ENCODE measurements at regions not wholly inside any gene's neighbourhood (a gene's known extent, or its start where the extent isn't known, plus 50 kb on each side); places are given as distances from the start of the nearest gene placed in this dataset.

- no peak for DNase-seq (ENCODE audit: low read depth in 2 of 2)
These were observed 197.4 kb upstream of the MTPN start for GRCh38 chr7:136174477-136175125.

DNA sequence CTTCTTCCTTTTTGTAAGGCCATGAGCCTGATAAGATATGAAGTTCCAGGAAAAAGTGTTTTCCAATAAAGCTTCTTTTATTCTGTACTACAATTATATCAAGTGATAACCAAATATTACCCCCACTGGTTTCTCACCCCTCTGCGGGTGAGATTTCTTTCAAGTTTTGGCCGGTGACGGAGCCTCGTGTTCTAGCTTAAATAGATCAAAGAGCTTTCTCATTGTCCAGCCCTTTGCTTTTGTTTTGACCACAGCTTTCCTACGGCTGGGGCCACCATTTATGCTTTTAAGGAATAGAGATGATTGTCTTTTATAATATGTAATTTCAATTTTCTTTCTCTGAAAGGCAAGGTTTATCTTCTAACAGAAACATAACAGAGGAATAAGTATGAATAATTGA lies 196.7 kb upstream of the MTPN start:
- no peak for DNase-seq (ENCODE audit: low read depth in 2 of 2)

DNA sequence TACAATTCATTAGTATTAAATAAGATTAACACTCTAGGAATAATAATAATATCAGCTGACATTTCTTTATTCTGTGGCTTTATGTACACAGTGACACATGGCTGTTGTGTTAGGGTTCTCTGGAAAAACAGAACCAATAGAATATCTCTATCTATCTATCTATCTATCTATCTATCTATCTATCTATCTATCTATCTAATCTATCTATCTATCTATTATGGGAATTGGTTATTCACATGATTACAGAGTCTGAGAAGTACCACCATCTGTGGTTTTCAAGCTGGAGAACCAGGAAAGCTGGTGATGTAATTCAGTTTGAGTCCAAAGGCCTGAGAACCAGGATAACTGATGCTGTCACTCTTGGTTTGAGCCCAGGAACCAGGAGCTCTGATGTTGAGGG lies 194.1 kb upstream of the MTPN start:
- no peak for DNase-seq (ENCODE audit: low read depth in 2 of 2)

GRCh38 chr7:136168821-136169220 lies 191.7 kb upstream of the MTPN start:
- no peak for DNase-seq (ENCODE audit: low read depth in 2 of 2)

GRCh38 chr7:136167991-136168390 lies 190.8 kb upstream of the MTPN start:
- no peak for DNase-seq (ENCODE audit: low read depth in 2 of 2)

DNA sequence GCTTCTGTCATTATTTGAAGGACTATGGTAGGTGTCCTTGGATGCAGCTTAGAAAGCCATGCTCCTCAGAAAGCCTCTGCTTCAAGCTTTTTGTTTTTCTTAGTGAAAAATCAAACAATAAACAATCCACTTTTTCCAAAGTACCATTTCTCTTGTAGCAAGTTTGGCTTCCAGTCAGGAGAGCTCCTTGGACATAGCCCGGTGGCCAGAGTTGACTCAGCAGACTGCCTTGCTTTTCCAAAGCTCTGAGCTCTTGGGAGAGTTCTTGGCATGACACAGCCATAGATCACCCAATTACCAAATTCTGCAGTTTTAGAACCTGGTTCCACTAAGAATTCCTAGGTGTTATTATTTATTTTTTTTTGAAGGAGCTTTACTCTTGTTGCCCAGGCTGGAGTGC lies 189.4 kb upstream of the MTPN start:
- no peak for DNase-seq (ENCODE audit: low read depth in 2 of 2)

DNA sequence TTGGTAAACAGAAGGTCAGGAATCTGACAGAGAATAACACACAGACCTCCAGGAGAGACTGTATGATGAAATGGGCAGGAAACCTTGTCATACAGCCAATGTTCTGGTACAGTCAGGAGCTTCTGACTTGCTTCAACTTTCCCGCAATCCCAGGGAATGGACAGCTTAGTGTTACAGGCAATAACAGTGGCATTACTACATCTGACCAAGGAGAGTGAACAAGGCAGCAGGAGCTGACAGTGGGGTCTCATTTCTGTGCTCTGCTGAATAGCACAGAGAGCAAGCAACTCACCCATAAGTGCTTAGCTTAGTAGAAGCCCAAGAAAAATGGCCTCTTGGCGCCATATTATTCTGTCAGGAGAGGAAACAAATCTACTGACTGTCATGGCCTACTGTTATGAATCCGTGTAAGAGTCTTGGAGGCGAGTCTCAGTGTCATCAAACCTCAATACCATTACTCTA lies 186.2 kb upstream of the MTPN start:
- DNase-seq (ENCODE audit: low read depth in 2 of 2) = no peak

DNA sequence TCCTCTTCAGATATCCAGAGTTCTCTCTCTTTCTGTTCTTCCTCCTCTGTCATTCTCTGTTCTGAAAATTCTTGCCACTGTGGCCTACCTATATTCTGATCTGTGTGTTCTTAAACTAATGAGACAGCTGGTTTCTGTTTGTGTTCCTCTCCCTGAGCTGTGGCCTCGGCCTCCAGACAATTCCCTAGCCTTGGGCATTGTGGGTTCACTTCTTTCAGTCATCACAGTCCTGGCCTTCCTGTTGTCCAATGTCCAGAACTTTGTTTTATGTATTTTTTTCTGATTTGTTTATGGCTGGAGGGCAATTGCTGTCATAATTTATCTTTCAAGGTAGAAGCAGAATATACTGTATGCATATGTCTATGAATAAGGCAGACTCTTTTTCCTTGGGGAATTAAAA lies 173.2 kb upstream of the MTPN start:
- DNase-seq (ENCODE audit: low read depth in 2 of 2) = no peak

- no peak for DNase-seq (ENCODE audit: low read depth in 2 of 2)
These were observed 171.8 kb upstream of the MTPN start for GRCh38 chr7:136148920-136149319.

- DNase-seq (ENCODE audit: low read depth in 2 of 2) = no peak
These were observed 169.8 kb upstream of the MTPN start for GRCh38 chr7:136146925-136147324.

DNA sequence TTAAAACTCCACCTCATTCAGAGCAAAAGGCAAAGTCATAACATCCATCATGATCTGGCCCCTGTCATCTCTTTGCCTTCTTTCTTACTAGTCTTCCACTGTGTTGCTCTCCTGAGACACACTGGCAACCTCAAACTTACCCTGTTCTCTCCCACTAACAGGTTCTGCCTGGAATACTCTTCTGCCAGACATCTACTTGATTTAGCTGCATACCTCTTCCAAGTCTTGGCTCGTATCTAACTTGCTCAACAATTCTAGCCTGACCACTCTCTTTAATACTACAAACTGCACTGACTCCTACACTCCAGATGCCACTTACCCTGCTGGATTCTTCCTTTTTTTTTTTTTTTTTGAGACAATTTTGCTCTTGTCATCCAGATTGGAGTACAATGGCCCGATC lies 167.0 kb upstream of the MTPN start:
- DNase-seq (ENCODE audit: low read depth in 2 of 2) = no peak

DNA sequence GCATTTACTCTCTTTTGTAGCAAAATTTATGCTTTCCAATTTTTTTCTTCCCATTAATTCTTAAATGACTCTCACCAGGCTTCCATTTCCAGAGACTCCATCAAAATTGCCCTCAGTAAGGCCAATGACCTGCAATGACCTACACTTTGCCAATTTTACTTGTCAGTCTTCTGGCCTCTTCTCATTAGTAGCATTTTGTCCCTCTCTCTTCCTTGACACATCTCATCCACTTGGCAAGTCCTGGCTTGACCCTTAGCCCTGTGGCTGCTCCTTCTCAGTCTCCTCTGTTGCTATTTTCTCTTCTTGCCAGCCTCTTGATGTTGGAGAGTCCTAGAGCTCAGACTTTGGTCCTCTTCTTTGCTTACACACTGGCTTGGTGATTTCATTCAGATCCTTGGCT lies 166.1 kb upstream of the MTPN start:
- no peak for DNase-seq (ENCODE audit: low read depth in 2 of 2)

DNA sequence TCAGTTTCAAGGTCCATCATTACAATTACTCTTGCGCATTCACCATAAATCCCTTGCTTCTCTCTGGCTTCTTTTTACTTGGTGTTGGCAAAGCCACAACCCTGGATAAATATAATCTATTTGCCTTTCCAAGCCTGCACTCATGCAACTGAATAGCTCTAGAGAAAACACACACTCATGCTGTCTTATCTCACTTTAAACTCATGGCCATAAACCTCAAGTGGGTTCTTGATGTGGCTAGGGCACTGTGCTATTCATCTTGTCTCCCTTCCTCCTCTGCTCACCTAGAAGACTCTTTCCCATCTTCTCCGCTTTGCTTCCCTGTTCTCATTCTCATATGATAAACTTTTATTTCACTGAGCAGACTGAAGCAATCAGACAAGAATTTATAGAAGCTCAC lies 165.4 kb upstream of the MTPN start:
- DNase-seq (ENCODE audit: low read depth in 2 of 2) = no peak

- DNase-seq (ENCODE audit: low read depth in 2 of 2) = no peak
These were observed 163.3 kb upstream of the MTPN start for GRCh38 chr7:136140469-136140868.

GRCh38 chr7:136139417-136139816 lies 162.3 kb upstream of the MTPN start:
- DNase-seq (ENCODE audit: low read depth in 2 of 2) = no peak

GRCh38 chr7:136138991-136139390 lies 161.8 kb upstream of the MTPN start:
- no peak for DNase-seq (ENCODE audit: low read depth in 2 of 2)

DNA sequence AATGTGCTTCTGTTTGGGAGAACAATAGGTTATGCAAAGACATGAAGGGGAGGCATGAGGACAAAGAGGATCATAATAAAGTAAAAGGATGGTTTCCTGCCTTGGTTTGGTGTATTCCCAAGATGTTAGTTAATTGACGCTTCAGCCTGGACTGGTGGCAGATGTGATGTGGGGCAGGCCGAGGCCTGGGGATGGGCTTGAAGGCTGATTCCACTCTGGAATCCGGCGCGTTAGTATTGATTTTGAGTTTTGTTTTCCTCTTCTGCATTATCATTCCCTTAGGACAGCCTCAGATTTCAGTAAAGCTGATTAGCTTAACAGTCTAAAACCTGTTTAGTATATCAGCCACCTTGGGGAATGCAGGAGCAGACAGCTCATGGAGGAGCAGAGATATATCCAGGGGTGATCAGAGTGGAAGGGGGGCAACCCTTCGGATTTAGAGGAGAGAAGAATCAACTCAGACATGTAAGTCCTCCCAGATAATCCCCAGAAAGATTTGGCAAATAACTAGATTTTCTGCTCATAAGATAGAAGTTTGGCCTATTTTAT lies 159.8 kb upstream of the MTPN start:
- no peak for DNase-seq (ENCODE audit: low read depth in 2 of 2)

GRCh38 chr7:136134503-136134902 lies 157.3 kb upstream of the MTPN start:
- peak; percentile 4 to 12 for DNase-seq (ENCODE audit: low read depth in 2 of 2)

- peak; percentile 14 to 22 for DNase-seq (ENCODE audit: low read depth in 2 of 2)
These were observed 156.4 kb upstream of the MTPN start for GRCh38 chr7:136133551-136133950.

- no peak for DNase-seq (ENCODE audit: low read depth in 2 of 2)
These were observed 154.1 kb upstream of the MTPN start for GRCh38 chr7:136131304-136131630.

DNA sequence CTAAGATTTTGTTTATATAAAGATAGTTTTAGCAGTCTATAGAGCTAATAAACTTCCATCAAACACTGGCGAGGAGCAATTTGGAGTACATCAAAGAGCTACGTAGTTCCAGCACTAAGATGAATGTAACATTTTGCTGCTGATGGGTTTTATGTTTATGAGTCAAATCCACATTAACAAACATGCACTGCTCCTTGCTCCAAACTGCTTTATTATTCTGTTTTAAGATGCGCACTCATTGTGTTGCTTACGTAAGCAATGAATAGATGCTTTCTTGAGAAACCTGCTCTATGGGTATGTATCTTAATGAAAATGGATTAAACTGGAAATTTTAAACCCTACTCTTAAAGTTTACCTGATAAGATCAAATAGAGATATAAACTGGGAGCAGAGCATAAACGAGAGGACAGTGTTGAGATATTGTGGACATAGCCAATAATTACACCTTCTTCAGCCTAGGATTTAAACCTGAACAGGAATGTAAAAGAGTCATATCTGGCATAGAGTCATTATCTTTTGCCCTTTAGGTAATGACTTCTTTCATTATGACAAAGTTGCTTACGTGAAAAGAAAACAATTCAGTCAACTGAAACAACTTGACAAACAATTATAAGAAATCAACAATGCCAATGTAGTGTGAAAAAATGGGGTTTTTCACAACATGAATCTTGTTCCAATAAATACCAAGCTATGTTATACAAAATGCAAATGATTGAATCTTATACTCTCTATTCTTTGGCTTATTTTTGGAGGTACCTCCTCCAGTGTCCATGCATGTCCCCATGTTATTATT lies 153.5 kb upstream of the MTPN start:
- DNase-seq (ENCODE audit: low read depth in 2 of 2) = no peak

DNA sequence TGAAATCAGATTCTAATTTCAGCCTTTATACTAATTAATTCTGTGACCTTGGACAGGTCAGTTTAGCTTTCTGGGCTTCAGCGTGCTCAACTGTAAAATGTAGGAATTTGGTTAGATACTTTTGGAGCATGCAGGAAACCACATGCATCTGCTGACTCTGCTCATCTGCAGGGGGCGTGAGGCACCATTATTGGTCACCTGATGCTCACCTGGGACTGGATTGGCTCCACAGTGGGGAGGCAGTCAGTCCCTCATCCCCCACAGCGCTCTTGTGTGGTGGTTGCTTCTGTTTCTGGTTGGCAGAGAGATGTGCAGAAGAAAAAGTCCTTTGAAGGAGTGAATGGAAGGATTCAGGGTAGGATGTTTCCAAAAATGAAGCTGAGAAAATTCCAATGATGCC lies 150.9 kb upstream of the MTPN start:
- no peak for DNase-seq (ENCODE audit: low read depth in 2 of 2)

DNA sequence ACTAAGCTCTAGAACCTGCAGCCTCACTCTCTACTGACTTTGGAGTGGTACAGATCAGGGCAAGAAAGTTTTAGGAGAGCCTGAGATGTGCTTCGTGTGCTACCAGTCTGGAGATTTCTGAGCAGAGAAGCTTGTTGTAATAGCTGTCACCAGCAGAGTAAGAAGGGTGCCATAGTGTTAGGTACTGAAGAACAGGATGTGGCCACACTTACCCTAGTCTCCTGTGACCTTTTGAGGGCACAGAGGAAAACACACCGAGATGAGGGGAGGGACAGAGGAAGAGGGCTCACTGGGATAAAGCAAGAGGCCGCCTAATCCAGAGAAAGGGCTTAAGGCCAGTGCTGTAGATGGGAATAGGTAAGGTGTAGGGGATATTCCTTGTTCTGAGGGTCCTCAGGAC lies 146.2 kb upstream of the MTPN start:
- DNase-seq (ENCODE audit: low read depth in 2 of 2) = no peak
